Coronary artery (tissue), 2 donors: ENCODE measurements at regions not wholly inside any gene's neighbourhood (a gene's known extent, or its start where the extent isn't known, plus 50 kb on each side); places are given as distances from the start of the nearest gene placed in this dataset.
A peak's percentile ranks its signal among the peaks of the same experiment; 100 is the strongest.

Source experiments
- DNase-seq: peaks from one replicate; pipeline ENCODE4 v3.0.0-alpha.2; 2017; ENCODE audit warnings: low spot score
- H3K27ac ChIP-seq, 2 donors: fragments of 200-600 bp; sonication (generic); one replicate each; pipeline ENCODE4 v1.5.1; 2016 to 2019
- H3K4me3 ChIP-seq: fragments of 200-600 bp; sonication (generic); 2 replicates; pipeline ENCODE4 v1.5.1; 2016; ENCODE audit warnings: mild to moderate bottlenecking, moderate library complexity
- TF ChIP-seq, protein P1 (sequence below): fragments of 200-600 bp; sonication (generic); IDR thresholded peaks from one replicate; pipeline ENCODE4 v1.5.1; 2019; ENCODE audit warnings: antibody characterized with exemption

DNA sequence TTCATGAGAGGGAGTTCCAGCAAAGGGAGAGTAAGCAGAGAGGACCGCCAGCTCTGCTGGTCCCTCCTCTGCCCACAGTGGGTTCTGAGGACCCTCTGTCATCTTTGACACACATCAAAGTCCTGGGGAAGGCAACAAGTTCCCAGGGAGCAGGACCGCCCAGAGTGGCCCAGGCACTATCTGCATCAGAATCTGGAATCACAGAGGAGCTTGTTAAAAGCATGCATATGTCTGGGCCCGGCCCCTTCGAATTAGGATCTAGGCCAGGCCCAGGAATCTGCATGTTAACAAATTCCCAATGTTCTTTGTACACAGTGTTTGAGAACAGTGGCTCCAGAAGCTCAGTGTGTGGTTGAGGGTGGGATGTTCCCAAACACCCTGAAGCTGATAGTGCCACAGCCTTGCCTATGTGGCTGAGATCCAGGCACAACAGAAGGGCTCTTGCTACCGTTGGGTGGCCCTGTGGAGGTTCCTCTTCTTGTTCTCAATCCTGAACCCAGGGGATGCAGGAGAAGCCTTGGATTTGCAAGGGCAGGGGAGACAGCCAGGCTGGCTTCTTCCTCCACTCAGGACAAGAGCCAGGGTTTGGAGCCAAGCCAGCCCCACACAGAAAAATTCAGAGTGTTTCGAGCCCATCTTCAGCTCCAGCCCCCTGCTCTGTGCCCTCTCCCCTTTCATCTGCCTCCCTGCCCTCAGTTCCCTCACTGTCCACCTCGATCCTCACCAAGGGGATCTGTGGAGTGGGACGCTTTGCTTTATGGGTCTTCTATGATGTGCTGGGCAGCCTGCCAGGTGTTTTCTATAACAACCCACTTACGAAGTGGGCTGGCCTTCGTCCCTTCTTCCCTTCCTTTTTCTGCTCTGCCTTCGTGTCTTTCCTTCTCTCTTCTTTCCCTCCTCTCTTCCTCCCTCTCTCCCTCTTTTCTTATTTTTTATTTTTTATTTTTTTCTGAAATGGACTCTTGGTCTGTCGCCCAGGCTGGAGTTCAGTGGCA lies 129.0 kb upstream of the TMPRSS2 start:
- DNase-seq, result no peak
- Histone ChIP-seq H3K27ac (peak overlapping the region in 1 of 2 donors; percentile 14), H3K4me3 (no peak overlapping the region)
- TF ChIP-seq, protein P1, sequence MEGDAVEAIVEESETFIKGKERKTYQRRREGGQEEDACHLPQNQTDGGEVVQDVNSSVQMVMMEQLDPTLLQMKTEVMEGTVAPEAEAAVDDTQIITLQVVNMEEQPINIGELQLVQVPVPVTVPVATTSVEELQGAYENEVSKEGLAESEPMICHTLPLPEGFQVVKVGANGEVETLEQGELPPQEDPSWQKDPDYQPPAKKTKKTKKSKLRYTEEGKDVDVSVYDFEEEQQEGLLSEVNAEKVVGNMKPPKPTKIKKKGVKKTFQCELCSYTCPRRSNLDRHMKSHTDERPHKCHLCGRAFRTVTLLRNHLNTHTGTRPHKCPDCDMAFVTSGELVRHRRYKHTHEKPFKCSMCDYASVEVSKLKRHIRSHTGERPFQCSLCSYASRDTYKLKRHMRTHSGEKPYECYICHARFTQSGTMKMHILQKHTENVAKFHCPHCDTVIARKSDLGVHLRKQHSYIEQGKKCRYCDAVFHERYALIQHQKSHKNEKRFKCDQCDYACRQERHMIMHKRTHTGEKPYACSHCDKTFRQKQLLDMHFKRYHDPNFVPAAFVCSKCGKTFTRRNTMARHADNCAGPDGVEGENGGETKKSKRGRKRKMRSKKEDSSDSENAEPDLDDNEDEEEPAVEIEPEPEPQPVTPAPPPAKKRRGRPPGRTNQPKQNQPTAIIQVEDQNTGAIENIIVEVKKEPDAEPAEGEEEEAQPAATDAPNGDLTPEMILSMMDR, result no peak

DNA sequence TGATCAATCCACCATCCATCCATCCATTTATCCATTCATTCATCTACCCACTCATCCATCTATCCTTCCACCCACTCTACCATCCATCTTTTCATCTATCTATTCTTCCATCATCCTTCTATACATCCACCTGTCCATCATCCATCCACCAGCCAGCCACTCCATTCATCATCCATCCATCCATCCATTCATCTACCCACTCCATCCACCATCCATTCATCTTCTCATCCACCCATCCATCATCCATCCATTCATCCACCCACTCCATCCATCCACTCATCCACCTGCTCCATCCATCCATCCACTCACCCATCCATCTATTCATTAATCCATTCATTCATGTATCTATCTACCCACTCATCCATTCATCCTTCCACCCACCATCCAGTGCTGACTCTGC lies 127.9 kb upstream of the TMPRSS2 start:
- no peak overlapping the region for H3K27ac ChIP-seq
- H3K4me3 ChIP-seq, result no peak overlapping the region
- DNase-seq, result no peak
- TF ChIP-seq, protein P1, result no peak

DNA sequence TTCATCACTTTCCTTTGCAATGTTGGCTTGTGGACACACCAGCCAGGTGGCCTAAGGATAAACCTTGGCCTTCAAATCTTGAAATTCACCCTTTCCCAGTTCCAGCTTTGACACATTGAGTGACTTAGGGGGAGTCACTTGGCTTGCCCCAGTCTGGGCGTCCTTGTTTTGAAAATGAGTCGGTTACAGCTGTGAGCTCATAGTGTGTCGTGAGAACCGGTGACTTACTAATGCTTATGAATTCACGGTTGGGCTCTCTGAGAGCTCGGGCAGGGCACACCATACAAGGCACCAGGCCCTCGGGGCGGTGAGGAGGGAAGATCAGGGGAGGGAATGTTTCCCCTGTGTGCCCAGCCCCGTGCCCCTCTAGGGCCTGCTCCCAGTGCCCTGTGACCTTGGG lies 126.9 kb upstream of the TMPRSS2 start:
- TF ChIP-seq, protein P1, result no peak
- Histone ChIP-seq H3K4me3 (no peak overlapping the region), H3K27ac (no peak overlapping the region)
- DNase-seq, result no peak

DNA sequence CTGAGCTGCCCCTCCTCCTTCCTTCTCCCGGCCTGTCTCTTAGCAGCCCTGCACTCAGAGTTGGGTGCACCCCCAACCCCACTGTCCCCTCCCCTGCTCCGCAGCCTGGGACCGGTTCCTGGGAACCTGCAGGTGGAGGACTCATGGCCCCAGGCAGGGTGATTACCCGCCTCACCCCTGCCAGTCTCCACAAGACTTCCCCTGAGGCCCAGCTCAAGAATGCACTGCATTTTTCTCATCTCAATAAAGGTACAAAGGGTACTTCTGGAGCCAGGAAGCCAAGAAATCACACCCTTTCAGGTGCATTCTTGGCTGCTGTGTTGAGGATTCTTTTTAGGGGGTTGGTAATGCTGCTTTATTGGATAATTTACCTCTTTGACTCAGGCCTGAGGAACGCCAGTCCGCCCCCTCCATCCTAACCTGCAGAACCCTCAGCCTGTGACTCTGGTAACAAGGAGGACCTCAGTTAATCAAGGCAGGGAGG lies 126.3 kb upstream of the TMPRSS2 start:
- Histone ChIP-seq H3K27ac (no peak overlapping the region), H3K4me3 (no peak overlapping the region)
- no peak for DNase-seq
- TF ChIP-seq, protein P1, result no peak

DNA sequence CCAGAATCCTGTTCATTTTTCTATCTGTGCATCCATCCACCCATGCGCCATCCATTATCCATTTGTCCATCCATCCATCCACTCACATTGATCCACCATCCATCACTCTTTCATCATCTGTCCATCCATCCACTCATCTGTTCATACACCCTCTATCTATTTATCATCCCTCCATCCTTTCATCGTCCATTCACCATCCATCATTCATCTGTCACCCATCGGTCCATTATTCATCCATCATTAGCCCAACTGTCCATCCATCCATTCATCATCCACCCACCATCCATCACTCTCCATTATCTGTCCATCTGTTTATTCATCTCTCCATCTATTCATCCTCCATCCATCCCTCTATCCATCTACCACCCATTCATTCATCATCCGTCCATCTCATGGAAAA lies 125.7 kb upstream of the TMPRSS2 start:
- TF ChIP-seq, protein P1, result no peak
- no peak for DNase-seq
- Histone ChIP-seq H3K4me3 (no peak overlapping the region), H3K27ac (no peak overlapping the region)

DNA sequence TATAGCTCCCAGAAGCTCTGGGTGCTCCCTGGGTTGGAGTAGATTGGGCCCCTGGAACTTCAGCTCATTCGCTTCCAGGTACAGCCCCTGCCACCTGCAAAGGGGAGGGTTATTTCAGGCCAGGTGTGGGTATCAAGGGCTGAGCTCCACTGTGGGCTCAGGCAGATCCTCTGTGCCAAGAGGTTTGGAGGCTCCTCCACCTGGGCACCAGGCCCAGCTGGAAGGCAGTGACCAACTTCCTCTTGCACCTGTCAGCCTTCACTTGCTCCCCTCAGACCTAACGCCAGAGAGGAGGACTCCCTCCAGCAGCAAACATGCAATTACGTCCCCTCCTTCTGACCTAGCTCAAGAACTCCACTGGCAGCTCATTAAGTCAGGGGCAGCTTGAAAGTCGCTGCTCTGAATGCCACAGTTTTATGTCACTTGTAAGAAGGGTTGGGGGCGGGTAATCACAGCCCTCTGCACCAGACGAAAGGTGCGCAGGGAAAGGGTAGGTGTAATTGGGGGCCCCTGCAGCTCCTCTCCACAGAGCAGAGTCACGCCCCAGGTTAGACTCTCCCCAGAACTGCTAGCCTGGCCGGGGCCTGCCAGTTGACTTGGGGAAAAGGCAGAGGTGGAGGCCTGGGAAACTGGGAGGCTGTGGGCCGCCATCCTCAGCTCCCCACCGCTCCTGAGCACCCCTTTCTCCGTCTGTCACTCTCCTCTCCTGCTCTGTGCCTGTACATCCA lies 125.0 kb upstream of the TMPRSS2 start:
- DNase-seq, result no peak
- TF ChIP-seq, protein P1, result no peak
- no peak overlapping the region for H3K4me3 ChIP-seq
- H3K27ac ChIP-seq, result no peak overlapping the region
